Kidney epithelial cell (primary cell): ENCODE measurements at regions not wholly inside any gene's neighbourhood (a gene's known extent, or its start where the extent isn't known, plus 50 kb on each side); places are given as distances from the start of the nearest gene placed in this dataset.
"Not testable (repeated sequence)": the region's sequence is repeated elsewhere in the genome, so short reads cannot be mapped to it uniquely, and the experiment has no call there.

Experiments used
- DNase-seq: peaks from one replicate; pipeline ENCODE4 v3.0.0-alpha.2; 2010; ENCODE audit warnings: low read depth
- H3K27me3 ChIP-seq: 2 replicates; pipeline ENCODE4 v1.6.0; 2011; ENCODE audit warnings: low read length; ENCODE audit not compliant: control insufficient read depth, insufficient read depth
- H3K36me3 ChIP-seq: 2 replicates; pipeline ENCODE4 v1.5.1; 2011; ENCODE audit warnings: low read length; ENCODE audit not compliant: control insufficient read depth, insufficient read depth
- H3K4me3 ChIP-seq: 2 replicates; pipeline ENCODE4 v1.5.1; 2011; ENCODE audit warnings: low read depth, mild to moderate bottlenecking, control low read depth, low read length
- TF ChIP-seq, protein P1 (sequence below): IDR thresholded peaks from 2 replicates; pipeline ENCODE4 v1.5.1; 2011; ENCODE audit warnings: mild to moderate bottlenecking, moderate library complexity, low read length, control low read depth, inconsistent platforms; ENCODE audit not compliant: insufficient read depth, poor library complexity, severe bottlenecking

DNA sequence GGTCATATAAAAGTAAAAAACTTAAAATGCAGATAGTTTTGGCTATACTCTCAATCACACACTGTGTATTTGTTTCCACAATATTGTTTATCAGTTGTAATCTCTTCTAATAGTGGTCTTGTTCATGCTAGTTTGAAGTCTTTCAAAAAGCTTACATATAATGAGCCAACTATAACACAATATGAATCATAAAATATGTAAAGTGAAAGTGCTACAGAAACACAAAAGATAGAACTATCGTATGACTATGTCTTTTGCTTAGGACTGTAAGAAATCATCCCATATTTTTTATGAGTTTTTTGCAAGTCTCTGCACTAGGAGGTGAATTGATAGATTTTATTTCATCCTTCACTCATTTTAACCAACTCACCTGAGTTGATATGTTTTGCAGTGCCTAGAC, 136.0 kb downstream of the MMUT start:
- no peaks in the 10 kb centered on the region for H3K27me3 ChIP-seq
- no peaks in the 10 kb centered on the region for H3K36me3 ChIP-seq
- TF ChIP-seq, protein P1, sequence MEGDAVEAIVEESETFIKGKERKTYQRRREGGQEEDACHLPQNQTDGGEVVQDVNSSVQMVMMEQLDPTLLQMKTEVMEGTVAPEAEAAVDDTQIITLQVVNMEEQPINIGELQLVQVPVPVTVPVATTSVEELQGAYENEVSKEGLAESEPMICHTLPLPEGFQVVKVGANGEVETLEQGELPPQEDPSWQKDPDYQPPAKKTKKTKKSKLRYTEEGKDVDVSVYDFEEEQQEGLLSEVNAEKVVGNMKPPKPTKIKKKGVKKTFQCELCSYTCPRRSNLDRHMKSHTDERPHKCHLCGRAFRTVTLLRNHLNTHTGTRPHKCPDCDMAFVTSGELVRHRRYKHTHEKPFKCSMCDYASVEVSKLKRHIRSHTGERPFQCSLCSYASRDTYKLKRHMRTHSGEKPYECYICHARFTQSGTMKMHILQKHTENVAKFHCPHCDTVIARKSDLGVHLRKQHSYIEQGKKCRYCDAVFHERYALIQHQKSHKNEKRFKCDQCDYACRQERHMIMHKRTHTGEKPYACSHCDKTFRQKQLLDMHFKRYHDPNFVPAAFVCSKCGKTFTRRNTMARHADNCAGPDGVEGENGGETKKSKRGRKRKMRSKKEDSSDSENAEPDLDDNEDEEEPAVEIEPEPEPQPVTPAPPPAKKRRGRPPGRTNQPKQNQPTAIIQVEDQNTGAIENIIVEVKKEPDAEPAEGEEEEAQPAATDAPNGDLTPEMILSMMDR = no peak
- no peak overlapping the region for H3K4me3 ChIP-seq
- no peak for DNase-seq

GRCh38 chr6:49326347-49326746, 136.7 kb downstream of the MMUT start:
- DNase-seq = peak; percentile 37
- H3K4me3 ChIP-seq = no peak overlapping the region
- no peaks in the 10 kb centered on the region for H3K27me3 ChIP-seq
- TF ChIP-seq, protein P1 = no peak
- no peaks in the 10 kb centered on the region for H3K36me3 ChIP-seq

DNA sequence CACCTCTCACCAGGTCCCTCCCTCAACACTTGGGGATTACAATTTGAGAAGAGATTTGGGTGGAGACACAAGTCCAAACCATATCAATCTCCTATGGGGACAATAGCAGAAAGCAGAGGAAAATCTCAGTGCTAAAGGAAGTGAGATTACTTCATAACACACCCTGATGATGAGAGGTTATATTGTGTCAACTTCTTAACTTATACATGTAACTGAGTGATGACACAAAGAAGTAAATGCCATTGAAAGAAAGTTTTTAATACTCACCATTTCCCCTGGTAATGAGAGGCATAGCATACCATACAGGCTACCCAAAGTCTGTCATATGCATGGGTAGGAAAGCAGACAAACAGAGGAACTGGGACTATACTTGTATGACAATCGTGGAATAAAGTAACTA, 137.2 kb downstream of the MMUT start:
- no peaks in the 10 kb centered on the region for H3K27me3 ChIP-seq
- no peak overlapping the region for H3K4me3 ChIP-seq
- TF ChIP-seq, protein P1 = no peak
- no peak for DNase-seq
- H3K36me3 ChIP-seq = no peaks in the 10 kb centered on the region

GRCh38 chr6:49322861-49323260, 140.2 kb downstream of the MMUT start:
- DNase-seq = no peak
- TF ChIP-seq, protein P1 = no peak
- no peaks in the 10 kb centered on the region for H3K27me3 ChIP-seq
- no peaks in the 10 kb centered on the region for H3K36me3 ChIP-seq
- H3K4me3 ChIP-seq = no peak overlapping the region

- Histone ChIP-seq H3K36me3 (no peaks in the 10 kb centered on the region), H3K27me3 (no peaks in the 10 kb centered on the region), H3K4me3 (no peak overlapping the region)
- TF ChIP-seq, protein P1 = no peak
- no peak for DNase-seq
Measured at GRCh38 chr6:49321561-49322072, 141.4 kb downstream of the MMUT start.

DNA sequence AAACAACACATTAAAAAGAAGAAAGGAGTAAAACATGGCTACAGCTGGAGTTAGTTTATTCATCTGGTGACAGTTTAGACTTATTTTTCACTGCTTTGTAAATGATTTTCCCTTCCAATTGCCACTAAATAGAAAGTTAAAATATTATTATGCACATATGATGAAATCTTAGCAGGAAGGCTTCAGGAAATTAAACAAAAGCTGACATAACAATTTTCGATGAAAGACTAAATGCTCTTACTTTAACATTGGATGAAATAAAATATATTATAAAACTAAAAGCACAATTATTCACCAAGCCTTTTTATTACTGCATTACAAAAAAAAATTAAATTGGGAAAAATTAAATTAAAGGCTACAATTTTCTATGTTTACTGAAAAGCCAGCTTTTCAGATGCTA, 158.0 kb downstream of the MMUT start:
- Histone ChIP-seq H3K4me3 (no peak overlapping the region), H3K27me3 (no peaks in the 10 kb centered on the region), H3K36me3 (no peaks in the 10 kb centered on the region)
- TF ChIP-seq, protein P1 = no peak
- DNase-seq = no peak

- not testable (repeated sequence) for H3K36me3 ChIP-seq, DNase-seq, H3K4me3 ChIP-seq, H3K27me3 ChIP-seq
Measured at GRCh38 chr6:49304393-49304792, 158.7 kb downstream of the MMUT start.
